HCT116 (cell line): ENCODE measurements at regions not wholly inside any gene's neighbourhood (a gene's known extent, or its start where the extent isn't known, plus 50 kb on each side); places are given as distances from the start of the nearest gene placed in this dataset.

Experiments
- CEBPB ChIP-seq: IDR thresholded peaks from 2 replicates; pipeline ENCODE4 v1.6.1; 2012; ENCODE audit warnings: low read depth
- CTCF ChIP-seq, 3 experiments: fragments of 200-600 bp in 1 of 3; sonication (generic) in 1 of 3; IDR thresholded peaks in 2 of 3; conservative IDR thresholded peaks in 1 of 3; 2 replicates each; pipeline ENCODE4 v1.5.1; 2012 to 2017; ENCODE audit warnings: low read depth in 2 of 3, low read length in 2 of 3, antibody characterized with exemption in 1 of 3, borderline replicate concordance in 1 of 3, control low read depth in 1 of 3, mild to moderate bottlenecking in 1 of 3, mixed read lengths in 1 of 3, mixed run types in 1 of 3, moderate library complexity in 1 of 3; ENCODE audit not compliant: insufficient read depth in 1 of 3
- ELF1 ChIP-seq: IDR thresholded peaks from 2 replicates; pipeline ENCODE4 v1.6.1; 2012; ENCODE audit warnings: low read depth, borderline replicate concordance
- EZH2 ChIP-seq: fragments of 200-600 bp; sonication (generic); IDR thresholded peaks from 2 replicates; pipeline ENCODE4 v1.6.1; 2017; ENCODE audit warnings: antibody characterized with exemption, mixed run types
- JUND ChIP-seq: IDR thresholded peaks from 2 replicates; pipeline ENCODE4 v1.6.1; 2012
- POLR2A ChIP-seq: IDR thresholded peaks from 2 replicates; pipeline ENCODE4 v1.7.0; 2011; ENCODE audit warnings: borderline replicate concordance; ENCODE audit not compliant: insufficient read depth, insufficient read length; ENCODE audit errors: extremely low read depth
- POLR2AphosphoS5 ChIP-seq: IDR thresholded peaks from 2 replicates; pipeline ENCODE4 v1.6.1; 2011; ENCODE audit warnings: mild to moderate bottlenecking, low read depth, low read length, moderate library complexity
- RAD21 ChIP-seq: IDR thresholded peaks from 2 replicates; pipeline ENCODE4 v1.6.1; 2012; ENCODE audit warnings: low read depth, mild to moderate bottlenecking
- SRF ChIP-seq: IDR thresholded peaks from 2 replicates; pipeline ENCODE4 v1.6.1; 2012; ENCODE audit warnings: low read depth
- TCF7L2 ChIP-seq: IDR thresholded peaks from 2 replicates; pipeline ENCODE4 v1.7.0; 2011; ENCODE audit warnings: borderline replicate concordance, inconsistent platforms; ENCODE audit not compliant: insufficient read depth, insufficient read length; ENCODE audit errors: extremely low read depth
- YY1 ChIP-seq: IDR thresholded peaks from 2 replicates; pipeline ENCODE4 v1.6.1; 2011; ENCODE audit warnings: low read length, low read depth, moderate library complexity, mild to moderate bottlenecking; ENCODE audit not compliant: insufficient replicate concordance; ENCODE audit errors: extremely low read depth
- TF ChIP-seq, protein P1 (sequence below): IDR thresholded peaks from 2 replicates; pipeline ENCODE4 v1.6.1; 2012; ENCODE audit warnings: low read depth

GRCh38 chr6:108785653-108786052, 62.6 kb upstream of the ARMC2 start:
- TF ChIP-seq CEBPB = no peak
- TF ChIP-seq POLR2A = no peak
- TF ChIP-seq JUND = no peak
- no peak for TF ChIP-seq EZH2
- no peak for TF ChIP-seq POLR2AphosphoS5
- TF ChIP-seq CTCF (IDR thresholded peaks at IDR 0.05 in 2 of 3, conservative IDR thresholded peaks at IDR 0.05 in 1 of 3; ENCODE audit: borderline replicate concordance in 1 of 3, insufficient read depth in 1 of 3, low read depth in 2 of 3, low read length in 2 of 3) = no peak
- TF ChIP-seq, protein P1, sequence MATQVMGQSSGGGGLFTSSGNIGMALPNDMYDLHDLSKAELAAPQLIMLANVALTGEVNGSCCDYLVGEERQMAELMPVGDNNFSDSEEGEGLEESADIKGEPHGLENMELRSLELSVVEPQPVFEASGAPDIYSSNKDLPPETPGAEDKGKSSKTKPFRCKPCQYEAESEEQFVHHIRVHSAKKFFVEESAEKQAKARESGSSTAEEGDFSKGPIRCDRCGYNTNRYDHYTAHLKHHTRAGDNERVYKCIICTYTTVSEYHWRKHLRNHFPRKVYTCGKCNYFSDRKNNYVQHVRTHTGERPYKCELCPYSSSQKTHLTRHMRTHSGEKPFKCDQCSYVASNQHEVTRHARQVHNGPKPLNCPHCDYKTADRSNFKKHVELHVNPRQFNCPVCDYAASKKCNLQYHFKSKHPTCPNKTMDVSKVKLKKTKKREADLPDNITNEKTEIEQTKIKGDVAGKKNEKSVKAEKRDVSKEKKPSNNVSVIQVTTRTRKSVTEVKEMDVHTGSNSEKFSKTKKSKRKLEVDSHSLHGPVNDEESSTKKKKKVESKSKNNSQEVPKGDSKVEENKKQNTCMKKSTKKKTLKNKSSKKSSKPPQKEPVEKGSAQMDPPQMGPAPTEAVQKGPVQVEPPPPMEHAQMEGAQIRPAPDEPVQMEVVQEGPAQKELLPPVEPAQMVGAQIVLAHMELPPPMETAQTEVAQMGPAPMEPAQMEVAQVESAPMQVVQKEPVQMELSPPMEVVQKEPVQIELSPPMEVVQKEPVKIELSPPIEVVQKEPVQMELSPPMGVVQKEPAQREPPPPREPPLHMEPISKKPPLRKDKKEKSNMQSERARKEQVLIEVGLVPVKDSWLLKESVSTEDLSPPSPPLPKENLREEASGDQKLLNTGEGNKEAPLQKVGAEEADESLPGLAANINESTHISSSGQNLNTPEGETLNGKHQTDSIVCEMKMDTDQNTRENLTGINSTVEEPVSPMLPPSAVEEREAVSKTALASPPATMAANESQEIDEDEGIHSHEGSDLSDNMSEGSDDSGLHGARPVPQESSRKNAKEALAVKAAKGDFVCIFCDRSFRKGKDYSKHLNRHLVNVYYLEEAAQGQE = no peak
- TF ChIP-seq TCF7L2 = no peak
- no peak for TF ChIP-seq RAD21
- no peak for TF ChIP-seq YY1
- no peak for TF ChIP-seq ELF1
- no peak for TF ChIP-seq SRF
